GM21423 (cell line): ENCODE measurements at regions not wholly inside any gene's neighbourhood (a gene's known extent, or its start where the extent isn't known, plus 50 kb on each side); places are given as distances from the start of the nearest gene placed in this dataset.
"Not testable (repeated sequence)": the region's sequence is repeated elsewhere in the genome, so short reads cannot be mapped to it uniquely, and the experiment has no call there.

Source experiments
- ATAC-seq: cut with Tn5 transposase; IDR thresholded peaks from one replicate; pipeline ENCODE4 v1.9.1; 2021; ENCODE audit warnings: mild to moderate bottlenecking, moderate library complexity; ENCODE audit not compliant: unreplicated experiment

DNA sequence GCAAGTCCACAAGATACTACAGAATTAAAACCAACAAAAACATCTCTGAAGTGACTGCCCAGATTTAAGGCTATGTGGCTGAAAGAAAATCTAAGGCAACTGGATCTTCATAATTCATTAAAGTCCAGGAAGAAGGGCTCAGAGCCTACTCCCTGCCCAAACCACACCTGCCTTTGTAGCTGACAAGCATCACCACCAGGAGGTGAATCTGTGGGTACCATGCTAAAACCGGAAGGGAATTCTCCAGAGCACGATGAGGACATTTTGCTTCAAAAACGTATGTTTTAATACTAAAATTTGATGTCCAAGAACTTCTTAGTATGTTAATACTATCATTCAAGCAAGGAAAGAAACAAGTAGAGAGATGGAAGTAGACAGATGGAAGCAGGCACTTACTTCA, 495.9 kb upstream of the NECTIN3 start:
- no peak for ATAC-seq

DNA sequence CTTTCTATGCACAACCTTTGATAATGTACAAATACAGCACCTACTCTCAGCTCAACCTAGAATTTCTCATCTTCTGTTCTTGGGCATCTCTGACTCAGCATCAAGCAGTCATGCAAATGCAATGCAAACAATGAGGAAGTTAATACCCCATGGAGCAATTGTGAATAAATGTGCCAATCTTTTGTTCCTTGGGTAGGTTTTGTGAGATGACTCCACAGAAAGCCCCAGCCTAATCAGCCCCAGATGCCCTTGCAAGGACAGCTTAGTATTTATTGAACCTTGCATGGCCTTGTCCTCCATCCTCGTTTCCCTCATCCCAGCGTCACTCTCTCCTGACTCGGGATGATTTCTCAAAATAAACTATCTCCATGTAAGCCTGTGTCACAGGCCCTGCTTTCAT, 494.7 kb upstream of the NECTIN3 start:
- no peak for ATAC-seq

DNA sequence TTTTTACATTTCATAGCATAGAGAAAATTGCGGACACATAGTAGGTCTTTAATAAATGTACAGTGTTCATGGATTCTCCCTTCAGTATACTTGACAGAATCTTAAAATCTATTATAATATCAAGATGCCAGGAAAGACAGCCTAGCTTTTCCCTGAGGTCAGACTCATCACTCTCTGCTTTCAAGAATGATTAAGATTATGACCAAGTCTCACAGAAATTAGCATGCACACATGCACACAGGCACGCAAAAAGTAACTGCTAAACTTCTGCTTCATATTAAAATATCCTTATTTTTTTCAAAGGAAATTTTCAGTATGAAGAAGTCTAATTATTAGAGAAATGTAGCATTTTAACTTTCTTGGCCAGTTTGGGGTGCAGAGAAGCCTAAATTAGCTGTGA, 493.8 kb upstream of the NECTIN3 start:
- no peak for ATAC-seq

DNA sequence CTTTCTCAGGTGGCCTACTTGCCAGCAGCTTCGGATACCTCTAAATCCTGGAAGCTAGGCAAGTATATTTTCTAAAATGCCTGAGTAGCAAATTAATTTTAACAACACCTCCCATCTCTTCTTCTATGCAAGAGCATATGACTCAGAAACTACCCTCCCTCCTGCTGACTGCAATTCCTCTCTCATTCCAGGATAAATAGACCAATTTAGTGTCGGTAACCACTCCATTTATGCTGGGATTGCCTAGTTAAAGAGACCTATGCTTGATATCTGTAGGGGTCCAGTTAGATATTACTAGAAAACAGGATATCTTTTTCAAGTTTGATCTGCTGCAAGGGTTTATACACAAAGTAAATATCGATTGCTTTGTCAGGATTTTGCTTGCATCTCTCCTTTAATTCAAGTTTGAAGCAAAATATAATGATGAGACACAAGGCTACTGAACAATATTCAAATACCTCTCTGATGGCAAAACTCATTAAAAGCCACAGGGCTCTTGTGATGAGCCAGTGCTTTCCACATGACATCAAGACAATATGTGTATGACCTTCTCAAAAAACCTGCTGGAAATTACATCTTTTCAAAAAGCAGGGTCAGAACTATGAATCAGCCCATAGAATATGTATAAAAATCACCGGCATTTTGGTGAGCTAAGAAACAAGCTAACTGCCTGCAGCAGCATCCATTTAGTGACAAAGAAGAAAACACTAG, 491.6 kb upstream of the NECTIN3 start:
- no peak for ATAC-seq

DNA sequence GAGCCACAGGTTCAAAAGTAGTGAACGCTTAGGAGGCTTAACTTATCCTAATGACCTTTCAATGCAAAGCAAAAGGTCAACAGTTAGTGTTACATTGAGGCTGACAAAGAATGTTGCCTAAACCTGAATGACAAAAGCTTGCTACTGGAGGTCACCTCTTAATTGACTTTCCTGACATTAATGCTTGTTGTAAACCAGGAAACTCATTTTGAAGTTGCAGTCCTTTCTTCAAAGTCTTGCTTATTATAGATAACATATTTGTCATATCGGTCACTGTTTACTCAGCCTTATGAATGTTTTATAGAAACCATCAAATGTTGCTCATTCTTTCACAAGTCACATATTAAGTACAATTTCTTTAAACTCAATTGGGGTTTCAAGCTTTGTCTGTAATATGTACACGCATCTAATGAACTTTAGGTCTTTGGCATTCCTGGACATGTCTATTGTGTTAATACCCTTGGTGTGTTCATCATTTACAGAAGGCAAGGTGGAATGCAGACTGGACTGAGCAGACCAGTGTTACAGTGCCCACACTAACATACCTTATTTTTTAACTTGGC, 488.2 kb upstream of the NECTIN3 start:
- ATAC-seq = no peak

DNA sequence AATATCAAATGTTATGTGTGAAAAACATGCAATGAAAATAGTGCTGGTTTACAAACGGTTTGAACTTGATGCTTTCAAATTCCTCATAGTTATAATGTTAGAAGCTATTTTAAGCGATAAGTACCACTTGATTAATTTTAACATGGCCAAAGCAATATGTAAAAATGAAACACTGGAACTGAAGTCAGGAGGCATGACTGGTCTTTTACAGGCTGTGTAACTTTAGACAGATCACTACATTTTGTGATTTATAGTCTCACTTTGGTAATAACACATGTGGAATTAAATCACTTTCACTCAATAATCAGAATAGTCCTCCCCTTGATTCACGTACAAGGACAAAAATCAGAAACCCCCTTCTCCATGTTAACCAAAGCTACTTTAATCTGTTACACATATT, 482.7 kb upstream of the NECTIN3 start:
- ATAC-seq = no peak

DNA sequence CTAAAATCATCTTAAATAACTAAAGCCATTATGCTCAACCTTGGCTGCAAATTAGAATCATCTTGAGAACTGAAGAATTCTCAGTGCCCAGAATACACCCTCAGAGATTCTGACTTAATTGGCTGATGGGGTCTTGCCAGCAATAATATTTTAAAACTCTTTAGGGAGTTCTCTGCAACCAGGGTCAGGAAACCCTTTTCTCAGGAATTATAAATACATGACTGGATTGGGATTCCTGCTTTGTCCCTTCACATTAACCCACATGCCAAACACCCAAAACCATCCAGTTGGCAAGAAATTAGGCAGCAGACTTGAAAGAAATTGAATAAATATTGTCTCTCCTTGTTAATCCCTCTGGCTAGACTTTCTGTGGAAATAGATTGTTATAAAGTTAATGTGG, 482.3 kb upstream of the NECTIN3 start:
- no peak for ATAC-seq

DNA sequence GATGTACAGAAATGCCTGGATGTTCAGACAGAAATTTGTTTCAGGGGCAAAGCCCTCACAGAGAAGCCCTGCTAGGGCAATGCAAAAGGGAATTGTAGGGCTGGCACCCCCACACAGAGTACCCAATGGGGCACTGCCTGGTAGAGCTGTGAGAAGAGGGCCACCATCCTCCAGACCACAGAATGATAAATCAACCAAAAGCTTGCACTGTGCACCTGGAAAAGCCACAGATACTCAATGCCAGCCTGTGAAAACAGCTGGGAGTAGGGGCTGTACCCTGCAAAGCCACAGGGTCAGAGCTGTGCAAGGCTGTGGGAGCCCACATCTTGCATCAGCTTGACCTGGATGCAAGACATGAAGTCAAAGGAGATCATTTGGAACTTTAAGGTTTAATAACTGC, 477.9 kb upstream of the NECTIN3 start:
- no peak for ATAC-seq

DNA sequence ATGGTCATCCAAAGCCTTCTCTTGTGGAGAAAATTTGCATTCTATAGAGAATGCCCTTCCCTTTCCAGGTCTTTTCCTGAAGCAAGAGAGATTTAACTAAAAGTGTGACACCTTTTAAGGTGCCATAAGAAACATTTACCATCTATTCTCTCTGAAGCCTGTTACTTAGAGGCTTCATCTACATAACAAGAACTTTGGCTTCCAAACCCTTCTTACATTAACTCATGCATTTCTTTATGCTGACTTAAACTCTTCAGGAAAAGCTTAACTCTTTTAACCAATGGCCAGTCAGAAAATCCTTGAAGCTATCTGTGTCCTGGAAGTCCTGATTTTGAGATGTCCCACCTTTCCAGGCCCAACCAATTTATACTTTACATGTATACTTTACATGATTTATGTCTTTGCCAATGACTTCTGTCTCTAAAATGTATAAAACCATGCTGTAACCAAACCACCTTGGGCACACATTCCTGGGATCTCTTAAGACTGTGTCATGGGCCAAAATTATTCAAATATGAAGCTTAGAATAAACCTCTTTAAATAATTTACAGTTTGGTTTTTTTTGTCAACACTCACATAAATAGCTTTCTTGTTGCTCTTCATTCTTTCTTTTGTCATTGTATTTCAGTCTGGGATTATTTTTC, 472.6 kb upstream of the NECTIN3 start:
- no peak for ATAC-seq

DNA sequence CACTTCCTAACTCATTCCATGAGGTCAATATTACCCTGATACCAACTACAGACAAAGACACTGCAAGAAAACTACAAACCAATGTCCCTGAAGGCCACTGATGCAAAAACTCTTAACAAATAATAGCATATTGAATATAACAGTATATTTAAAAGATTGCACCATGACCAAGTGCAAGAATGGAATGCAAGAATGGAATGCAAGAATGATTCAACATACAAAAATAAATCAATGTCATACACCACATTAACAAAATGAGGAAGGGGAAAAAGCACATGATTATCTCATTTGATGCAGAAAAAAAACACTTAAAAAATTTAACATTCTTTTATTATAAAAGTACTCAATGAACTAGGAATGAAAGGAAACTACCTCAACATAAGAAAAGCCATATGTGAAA, 463.1 kb upstream of the NECTIN3 start:
- ATAC-seq = no peak

DNA sequence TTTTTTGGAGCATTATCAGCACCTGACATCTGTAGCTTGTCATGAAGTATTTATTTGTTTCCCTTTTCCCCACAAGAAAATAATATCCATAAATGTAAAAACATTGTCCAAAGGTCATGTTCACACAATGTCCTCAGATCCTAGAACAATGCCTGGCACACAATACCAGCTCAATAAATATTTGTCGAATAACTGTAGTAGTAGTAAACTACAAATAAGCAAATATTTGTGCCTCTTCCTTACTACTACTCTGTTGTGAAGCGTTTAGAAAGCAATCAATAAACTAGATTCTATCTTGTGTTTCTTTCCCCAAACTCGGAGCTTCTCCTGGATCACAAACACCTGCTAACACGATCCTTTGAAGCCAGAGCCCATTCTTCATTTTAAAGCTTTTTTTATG, 459.6 kb upstream of the NECTIN3 start:
- no peak for ATAC-seq

DNA sequence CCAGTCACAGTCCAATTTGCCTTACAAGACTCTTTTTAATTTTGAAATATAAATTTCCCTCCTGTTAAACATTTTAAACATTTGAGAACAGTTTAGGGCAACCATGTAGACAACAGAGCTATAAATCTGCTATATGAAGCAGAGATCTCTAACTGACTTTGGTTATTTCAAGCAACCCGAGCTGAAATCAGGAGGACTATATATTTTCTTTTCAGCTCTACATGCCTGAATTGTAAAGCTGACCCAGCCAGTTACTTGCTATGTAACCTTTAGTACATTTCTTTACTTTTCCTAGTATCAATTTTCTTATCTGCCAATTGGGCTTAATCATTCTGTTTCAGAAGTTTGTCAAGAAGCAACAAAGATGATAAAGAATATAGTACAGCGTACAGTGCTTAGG, 457.4 kb upstream of the NECTIN3 start:
- no peak for ATAC-seq

DNA sequence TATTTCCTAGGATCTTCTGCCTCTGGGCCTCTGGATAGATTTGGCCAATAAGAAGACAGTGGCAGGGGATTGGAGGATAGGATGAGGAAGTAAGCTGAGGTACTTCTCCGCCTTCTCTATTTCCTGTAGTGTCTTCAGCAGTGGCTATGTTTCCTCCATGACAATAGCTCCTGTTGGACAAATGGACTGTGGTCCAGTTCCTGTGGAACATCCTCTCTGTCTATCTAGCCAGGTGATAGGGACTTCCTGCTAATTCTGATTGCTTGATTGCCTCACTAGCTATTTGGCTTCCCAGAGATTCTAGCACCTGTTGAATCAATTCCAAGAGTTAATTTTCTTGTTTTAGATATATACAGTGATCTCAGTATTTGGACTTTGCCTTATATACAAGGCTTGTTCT, 456.2 kb upstream of the NECTIN3 start:
- no peak for ATAC-seq

DNA sequence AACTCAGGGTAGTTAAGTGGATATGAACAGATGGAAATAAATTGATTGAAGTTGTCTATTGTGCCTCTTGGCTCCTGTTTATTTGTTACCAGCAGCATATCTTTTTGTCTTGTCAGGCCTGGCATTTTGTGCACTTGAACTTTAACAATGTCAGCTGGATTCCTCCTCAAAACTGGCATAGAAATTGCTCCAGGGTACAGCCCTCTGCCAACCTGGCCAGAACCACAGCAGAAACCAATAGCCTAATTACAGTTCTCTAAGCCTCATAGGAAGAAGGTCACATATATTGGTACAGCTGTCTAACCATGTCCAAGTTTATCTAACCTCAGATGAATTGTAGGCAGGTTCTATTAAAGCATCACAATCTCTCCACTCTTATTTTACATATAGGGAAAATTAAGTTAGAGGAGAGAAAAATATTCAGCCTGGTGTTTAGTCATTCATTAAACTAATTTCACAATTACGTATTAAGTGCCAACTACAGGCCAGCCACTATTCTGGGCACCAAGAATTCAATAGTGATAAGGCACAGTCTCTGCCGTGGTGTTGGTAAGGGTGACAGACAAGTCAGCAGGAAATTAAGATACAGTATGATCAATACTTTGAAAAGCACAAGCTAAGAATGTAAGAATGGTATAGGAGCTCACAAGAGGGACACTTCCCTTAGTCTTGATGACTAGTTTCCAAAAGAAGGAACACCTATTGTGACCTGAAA, 452.9 kb upstream of the NECTIN3 start:
- ATAC-seq = no peak

DNA sequence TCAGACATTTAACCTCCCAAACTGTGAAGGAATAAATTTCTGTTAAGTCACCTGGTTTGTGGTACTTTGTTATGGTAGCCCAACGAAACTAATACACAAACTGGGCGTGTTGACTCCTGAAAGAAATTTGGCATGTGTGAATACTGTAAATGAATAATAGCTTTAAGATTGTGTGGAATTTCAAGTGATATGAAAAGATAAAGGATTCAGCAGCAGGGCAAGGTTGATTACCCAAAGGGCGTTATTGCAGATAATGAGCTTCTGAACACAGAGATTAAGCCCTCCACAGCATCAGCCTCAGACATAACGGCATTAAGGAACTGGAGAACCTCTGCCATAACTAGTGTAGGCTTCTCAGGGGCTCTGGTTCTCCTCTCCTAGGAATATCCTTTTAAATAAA, 451.5 kb upstream of the NECTIN3 start:
- ATAC-seq = no peak

DNA sequence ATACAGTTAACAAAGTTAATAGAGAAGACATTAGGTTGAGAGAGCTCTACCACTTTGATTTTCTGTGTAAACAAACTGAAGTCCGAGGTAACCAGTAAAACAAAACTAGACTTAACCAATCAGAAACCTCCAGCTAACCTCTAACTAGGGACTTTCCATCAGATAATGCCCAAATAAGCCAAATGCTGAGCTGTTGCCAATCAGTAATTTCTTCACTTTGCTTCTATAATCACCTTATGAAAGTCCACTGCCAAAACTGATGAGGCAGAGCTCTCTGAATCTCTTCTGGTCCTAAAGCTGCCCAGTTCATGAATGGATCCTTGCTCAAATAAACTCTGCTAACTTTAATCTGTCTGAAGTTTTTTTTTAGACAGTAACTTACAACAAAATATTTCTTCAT, 448.0 kb upstream of the NECTIN3 start:
- no peak for ATAC-seq

DNA sequence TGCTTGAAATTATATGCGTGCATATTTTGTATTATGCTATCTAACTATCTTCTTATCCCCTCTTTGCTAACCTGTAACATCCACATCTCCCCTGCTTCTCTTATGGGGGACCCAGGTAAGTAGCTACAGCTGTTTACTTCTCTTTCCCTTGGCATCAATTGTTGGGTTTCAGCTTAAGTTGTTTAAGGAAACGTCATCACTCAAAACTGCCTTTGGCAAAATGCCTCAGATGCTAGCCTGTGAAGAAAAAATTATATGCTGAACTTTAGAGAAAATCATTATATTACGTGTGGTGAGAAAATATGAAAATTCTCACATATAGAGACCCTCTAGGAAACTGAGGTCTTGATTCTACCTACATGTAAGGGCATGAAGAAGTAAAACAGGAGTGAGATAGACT, 447.0 kb upstream of the NECTIN3 start:
- ATAC-seq = no peak

DNA sequence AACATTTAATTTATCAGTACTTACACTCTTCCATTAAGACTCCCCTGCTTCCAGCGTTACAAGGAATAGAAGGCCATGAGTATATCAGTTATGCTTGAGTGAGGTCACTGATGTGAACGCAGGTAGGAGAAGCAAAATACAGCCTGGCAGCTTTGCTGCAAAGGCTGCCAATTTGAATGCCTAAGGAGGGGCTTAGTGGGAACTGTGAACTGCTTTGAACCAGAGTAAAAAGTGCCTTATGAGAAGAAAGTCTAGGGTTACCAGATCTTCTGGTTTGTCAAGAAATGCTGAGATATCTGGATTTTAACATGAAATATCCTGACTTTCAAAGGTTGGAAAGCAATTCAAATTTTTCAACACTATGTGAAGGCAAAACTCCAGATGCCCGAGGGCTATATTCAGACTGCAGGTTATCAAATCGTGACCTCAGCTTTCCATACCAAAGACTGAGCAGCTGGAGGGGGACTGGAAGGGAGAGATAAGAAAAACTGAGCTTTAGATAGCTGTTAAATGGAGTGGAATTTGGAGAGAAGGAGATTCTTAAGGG, 446.3 kb upstream of the NECTIN3 start:
- ATAC-seq = no peak

DNA sequence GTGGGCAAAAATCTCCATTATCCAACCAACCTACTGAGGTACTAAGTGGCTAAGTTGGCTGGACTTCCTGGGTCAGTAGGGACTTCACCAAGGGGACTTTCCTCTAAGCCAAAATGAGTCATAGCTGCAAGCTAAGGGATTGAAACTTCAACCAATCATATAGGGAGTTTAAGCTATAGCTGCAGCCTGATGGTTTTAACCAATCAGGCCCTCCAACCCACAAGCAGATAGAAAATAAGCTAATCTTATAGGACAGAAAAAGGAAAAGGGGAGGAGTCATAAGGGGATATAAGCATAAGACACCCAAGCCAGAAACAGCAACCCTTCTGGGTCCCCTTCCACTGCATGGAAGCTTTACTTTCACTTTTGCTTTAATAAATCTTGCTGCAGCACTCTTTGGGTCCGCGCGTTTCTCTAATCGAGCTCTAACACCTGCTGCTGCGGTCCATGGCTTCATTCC, 444.9 kb upstream of the NECTIN3 start:
- not testable (repeated sequence) for ATAC-seq

DNA sequence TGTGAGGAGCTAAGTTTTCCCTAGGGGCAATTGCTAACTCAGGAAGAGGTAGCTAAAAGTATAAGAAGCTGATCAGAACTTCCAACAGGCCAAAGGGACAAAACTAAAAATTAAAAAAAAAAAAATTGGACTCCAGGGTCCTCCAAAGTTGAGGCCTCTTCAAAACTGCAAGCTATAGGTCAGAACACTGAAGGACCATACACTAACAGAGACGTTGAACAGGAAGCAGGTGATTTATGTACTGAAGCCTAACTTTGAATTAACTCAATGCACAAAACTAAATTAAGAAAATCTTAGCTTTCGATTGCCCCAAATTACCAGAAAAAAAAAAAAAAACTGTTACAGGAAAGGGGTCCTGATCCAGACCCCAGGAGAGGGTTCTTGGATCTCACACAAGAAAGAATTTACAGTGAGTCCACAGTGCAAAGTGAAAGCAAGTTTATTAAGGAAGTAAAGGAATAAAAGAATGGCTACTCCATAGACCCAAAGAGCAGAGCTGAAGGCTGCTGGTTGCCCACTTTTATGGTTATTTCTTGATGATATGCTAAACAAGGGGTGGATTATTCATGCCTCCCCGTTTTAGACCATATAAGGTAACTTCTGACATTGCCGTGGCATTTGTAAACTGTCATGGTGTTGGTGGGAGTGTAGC, 442.8 kb upstream of the NECTIN3 start:
- ATAC-seq = no peak

DNA sequence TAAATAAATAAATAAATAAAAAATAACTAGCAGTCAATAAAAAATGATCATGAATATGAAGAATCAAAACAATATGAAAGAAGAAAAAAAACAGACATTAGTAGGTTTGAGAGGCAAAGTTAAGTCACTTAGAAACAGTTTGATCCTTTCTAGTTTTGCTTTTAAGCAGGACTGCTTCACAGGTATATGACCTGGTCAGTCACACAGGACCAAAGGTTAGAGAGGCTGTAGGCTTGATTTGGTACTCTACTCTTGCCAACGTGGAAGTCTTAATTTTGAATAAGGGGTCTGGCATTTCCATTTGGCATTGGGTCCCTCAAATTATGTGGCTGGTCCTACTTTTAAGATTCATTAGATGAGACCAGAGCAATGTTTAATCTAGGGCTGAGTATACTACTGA, 441.7 kb upstream of the NECTIN3 start:
- no peak for ATAC-seq
